ENCODE measurements at regions not wholly inside any gene's neighbourhood (a gene's known extent, or its start where the extent isn't known, plus 50 kb on each side); places are given as distances from the start of the nearest gene placed in this dataset.

DNA sequence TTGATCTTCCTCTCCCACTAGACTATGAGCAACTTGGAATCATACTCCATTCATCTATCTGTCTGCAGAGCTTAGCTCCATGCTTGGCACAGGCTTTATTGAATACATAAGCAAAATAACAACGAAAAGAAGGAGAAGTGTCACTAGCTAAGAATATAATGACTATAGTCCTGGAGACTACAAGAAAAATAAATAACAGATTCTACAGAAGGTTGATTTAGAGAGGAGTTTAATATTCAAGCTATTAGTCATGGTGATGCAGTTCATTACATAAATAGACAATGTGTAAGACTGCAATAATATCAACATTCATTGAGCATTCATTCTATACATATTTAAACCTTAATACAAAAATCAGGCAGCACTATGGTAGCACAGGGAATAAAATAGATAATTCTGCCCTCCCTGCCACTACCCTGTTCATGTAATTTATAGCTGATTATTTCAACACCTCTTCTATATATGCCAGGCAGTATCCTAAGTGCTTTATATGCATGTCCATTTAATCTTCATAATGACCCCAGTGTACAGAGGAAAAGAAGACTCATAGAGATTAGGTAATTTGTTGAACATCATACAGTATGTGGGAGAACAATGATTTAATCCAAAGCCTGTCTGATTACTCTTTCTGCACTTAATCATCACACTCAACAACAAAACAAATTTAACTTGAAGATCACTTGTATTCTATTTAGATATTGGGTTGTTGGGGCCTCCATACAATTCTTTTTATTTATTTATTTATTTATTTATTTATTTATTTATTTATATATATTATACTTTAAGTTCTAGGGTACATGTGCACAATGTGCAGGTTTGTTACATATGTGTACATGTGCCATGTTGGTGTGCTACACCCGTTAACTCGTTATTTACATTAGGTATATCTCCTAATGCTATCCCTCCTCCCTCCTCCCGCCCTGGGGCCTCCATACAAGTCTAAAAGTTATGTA is 165.3 kb downstream of the RNF152 start:
- DNase-seq, result no peak

GRCh38 chr18:61724532-61724931 is 168.3 kb downstream of the RNF152 start:
- DNase-seq, result no peak

DNA sequence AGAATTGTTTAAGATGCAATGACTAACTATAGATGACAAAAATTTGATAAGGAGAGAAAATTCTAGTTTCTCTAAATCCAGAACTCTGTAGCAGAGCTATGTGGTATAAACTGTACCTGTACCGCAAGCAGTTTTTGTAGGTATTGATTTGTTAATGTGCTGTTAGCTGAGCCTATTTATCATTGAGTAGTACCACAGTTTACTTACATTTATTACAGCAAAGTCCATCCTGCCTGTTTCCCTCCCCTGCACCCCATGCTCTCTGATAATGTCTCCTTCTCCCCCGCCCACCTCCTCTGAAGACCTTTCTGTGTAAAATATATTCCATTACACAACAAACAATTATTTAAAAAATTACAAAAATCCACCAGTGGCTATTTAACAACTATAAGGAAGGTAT is 170.6 kb downstream of the RNF152 start:
- DNase-seq, result no peak

DNA sequence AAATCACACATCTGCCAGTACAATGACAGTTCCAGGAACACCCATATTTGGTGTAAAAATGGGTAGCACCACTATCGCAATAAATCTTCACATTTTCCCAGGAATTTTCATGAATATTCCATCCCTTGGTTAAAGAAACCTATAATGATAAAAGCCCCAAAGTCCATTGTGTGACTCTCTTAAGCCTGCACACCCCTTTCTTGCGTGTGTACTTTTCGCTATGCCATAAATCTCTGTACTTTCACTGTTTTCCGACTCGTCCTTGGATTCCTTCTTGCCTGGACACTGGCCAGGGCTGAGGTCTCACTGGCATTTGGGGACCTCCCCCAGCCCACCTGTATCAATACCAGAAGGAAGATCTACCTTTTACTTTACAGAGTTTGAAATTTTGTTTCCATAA is 172.3 kb downstream of the RNF152 start:
- no peak for DNase-seq

GRCh38 chr18:61719671-61720070 is 173.1 kb downstream of the RNF152 start:
- DNase-seq, result no peak

- DNase-seq, result no peak
Measured at GRCh38 chr18:61718944-61719343, 173.9 kb downstream of the RNF152 start.

DNA sequence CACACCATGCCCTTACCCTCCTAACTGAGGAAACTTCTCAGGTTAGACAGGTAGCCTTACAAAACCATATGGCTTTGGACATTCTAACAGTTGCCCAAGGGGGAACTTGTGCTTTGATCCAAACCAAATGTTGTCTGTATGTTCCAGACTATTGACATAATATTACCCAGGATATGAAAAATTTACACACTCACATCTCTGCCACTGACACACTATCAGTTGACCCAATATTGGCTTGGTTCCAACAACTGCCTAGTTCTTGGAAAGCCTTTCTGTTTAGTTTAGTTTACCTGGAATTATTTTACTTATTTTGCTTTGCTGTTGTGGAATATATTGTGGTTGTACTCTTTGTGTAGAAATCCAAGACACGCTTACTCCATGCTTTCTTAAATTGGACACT is 178.4 kb downstream of the RNF152 start:
- no peak for DNase-seq

GRCh38 chr18:61713502-61713901 is 179.3 kb downstream of the RNF152 start:
- no peak for DNase-seq

DNA sequence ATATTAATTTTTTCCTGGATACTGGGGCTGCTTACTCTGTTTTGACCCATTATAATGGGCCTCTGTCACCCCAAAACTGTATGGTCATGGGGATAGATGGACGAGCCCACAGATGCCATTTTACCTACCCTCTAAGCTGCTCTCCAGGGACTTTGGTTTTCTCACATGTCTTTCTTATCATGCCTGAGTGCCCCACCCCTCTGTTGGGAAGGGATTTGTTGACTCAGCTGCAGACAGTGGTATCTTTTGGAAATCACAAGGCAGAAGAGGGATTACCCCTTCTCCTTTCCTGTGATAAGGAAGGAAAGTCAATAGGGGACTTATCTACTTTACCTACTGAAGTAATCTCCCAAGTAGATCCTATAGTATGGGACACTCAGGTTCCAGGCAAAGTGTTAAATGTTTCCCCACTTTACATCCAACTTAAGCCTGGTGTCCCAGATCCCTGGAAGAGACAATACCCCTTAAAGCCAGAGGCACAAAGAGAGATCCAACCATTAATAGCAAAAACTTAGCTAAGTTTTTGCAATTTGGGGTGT is 182.7 kb downstream of the RNF152 start:
- DNase-seq, result no peak

GRCh38 chr18:61706276-61706915 is 186.4 kb downstream of the RNF152 start:
- DNase-seq, result no peak

DNA sequence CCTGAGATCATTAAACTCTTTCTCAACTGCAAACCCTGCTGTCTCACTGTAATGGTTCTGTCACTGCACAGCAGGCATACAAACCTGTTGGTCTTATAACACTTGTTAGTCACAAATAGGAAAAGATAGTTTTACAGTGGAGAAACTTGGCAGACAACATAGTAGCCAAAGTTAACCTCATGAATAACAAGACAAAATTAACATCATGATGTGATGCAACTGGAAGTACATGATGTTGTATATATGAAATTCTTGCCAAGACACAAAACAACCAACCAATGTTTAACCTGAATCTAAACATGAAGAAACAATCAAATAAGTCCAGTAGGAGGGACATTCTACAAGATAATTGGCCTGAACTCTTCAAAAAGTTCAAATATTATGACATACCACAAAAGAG is 189.3 kb downstream of the RNF152 start:
- DNase-seq, result no peak

DNA sequence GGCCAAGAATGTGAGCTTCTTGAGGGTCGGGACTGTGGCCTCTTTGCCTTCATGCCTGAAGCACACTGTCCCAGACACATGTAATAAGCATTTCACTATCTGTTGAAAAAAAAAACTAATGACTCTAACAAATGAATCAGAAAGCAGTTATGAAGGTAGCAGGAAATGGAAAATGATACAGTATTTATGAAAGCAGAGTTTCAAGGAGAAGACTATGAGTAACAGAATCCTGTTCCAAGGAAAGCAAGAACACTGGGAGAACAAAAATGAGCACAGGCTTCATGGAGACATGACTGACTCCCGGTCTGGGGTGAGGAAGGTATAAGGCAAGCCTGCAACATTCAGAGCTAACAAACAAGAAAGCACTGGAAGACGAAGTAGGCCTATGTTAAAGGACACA is 190.8 kb downstream of the RNF152 start:
- DNase-seq, result no peak

- no peak for DNase-seq
Measured at GRCh38 chr18:61699397-61700110, 193.3 kb downstream of the RNF152 start.

GRCh38 chr18:61697306-61697909 is 195.4 kb downstream of the RNF152 start:
- no peak for DNase-seq

DNA sequence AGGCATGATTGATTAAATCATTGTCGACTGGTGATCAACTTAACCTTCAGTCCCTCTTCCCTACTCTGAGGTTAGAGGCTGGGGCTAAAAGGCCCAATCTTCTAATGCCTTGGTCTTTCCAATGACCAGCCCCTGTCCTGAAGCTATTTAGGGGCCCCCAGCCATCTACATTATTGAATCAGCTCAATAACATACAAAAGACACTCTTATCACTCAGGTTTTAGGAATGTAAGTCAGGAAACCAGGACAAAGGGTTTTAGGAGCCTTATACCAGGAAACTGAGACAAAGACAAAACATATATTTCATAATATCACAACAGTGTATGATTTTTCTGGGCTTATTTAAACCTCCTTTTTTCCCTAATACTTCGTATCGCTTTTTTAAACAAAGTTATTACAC is 198.6 kb downstream of the RNF152 start:
- no peak for DNase-seq

DNA sequence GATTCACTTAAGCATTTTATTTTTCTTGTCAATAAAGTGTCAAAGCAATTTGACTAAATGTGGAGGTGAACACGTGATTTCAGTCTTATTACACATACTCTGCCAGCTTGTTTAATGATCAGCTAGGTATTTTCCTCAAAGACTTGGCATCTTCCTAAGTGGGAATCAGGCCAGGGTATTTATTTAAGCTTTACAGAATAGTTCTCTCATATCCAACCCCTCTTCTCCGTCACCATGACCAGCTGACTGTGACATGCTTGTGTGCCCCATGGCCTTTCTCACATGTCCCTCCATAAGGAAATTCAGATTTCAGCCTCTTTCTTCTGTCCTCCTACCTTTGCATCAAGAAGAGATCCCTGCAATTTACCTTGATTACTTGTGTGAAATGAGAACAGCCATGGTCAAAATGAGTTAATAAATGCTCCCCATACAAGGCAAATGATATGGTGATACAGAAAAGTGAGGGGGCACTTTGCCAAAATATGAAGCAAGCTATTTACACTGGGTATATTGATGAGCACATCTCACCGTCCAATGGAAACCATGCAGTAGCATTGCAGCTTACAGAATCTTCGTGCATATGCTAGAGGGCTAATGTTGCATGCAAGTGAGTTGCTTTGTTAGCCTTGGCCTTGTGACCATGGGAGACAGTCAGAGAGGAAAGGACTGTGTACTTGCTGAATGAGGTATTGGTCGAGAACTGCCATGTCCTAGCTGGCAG is 202.2 kb downstream of the RNF152 start:
- DNase-seq, result no peak

DNA sequence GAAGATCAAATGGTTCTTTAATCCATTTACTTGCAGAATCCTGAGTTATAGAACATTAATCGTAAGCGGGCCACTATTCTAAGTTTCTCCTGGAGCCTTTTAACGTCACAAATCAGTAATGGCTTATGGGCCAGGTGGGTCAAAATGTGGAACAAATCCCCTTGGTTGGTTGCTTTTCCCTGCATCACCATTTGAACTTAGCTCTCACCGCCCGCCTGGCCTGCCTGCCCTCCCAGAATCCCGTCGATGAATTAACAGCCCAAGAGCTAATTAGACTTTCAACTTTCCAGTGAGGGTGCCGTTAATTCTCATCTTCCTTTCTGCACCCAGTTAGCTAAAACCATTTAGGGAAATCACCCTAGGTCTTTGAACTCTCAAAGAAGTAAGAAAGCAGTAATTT is 205.5 kb downstream of the RNF152 start:
- DNase-seq, result no peak

- no peak for DNase-seq
Measured at GRCh38 chr18:61683856-61684255, 209.0 kb downstream of the RNF152 start.

- no peak for DNase-seq
Measured at GRCh38 chr18:61681065-61681464, 211.7 kb downstream of the RNF152 start.

GRCh38 chr18:61679836-61680235 is 213.0 kb downstream of the RNF152 start:
- DNase-seq, result no peak

DNA sequence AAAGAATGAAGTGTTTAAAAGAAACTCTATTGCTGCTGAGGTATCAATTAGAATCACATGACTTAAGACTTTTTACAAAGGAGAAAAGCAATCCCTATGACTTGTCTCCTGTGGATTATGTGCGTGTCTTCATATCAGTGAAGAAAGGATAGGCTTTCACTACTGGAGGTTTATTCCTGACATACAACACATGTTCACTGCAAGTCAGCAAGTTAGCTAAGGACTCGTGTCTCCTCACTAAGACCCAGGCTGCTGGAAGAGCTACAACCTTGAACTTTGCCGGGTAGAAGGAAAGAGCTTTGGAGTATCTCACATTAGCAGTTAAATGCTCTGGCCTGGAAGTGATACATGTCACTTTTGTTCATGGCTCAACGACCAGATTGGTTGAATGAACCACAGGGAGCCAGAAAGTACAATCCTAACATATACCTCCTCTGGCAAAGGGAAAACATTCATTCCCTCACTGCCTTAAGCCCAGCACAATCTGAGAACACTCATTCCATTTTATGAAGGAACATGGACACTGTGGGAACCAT is 215.3 kb downstream of the RNF152 start:
- no peak for DNase-seq

All from activated CD4-positive, alpha-beta T cell treated with anti-CD3 and anti-CD28 coated beads for 48 hours (primary cell).